B cell (primary cell): ENCODE measurements at regions not wholly inside any gene's neighbourhood (a gene's known extent, or its start where the extent isn't known, plus 50 kb on each side); places are given as distances from the start of the nearest gene placed in this dataset.

ENCODE experiments used
- EZH2 ChIP-seq: IDR thresholded peaks from 2 replicates; pipeline ENCODE4 v1.6.1; 2012; ENCODE audit warnings: borderline replicate concordance, low read depth, mild to moderate bottlenecking, moderate library complexity, low read length; ENCODE audit not compliant: insufficient read depth, poor library complexity, severe bottlenecking
- TF ChIP-seq, protein P1 (sequence below): fragments of 200-600 bp; IDR thresholded peaks from one replicate; pipeline ENCODE4 v1.8.0; 2022; ENCODE audit warnings: antibody characterized with exemption, mild to moderate bottlenecking

DNA sequence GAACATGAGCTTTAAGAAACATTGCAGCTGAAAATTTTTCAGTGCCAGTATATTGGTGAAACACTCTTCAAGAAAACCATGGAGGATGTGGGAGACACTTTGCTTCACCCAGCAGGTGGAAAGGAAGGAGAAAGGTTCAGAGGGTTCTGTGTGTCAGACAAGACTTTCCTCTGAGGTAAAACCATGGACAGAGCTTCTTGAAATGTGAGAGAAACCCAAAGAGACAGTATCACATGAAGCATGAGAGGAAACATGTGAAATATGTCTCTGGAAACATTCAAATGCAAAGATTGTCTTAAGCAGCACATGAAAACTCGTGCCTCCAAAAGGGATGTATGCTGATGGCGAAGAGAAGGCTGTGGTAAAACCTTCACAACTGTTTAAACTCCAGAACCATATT lies 368.9 kb upstream of the ST8SIA4 start:
- TF ChIP-seq, protein P1, sequence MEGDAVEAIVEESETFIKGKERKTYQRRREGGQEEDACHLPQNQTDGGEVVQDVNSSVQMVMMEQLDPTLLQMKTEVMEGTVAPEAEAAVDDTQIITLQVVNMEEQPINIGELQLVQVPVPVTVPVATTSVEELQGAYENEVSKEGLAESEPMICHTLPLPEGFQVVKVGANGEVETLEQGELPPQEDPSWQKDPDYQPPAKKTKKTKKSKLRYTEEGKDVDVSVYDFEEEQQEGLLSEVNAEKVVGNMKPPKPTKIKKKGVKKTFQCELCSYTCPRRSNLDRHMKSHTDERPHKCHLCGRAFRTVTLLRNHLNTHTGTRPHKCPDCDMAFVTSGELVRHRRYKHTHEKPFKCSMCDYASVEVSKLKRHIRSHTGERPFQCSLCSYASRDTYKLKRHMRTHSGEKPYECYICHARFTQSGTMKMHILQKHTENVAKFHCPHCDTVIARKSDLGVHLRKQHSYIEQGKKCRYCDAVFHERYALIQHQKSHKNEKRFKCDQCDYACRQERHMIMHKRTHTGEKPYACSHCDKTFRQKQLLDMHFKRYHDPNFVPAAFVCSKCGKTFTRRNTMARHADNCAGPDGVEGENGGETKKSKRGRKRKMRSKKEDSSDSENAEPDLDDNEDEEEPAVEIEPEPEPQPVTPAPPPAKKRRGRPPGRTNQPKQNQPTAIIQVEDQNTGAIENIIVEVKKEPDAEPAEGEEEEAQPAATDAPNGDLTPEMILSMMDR, result no peak
- TF ChIP-seq EZH2, result no peak
